Effector memory CD8-positive, alpha-beta T cell (primary cell): ENCODE measurements at regions not wholly inside any gene's neighbourhood (a gene's known extent, or its start where the extent isn't known, plus 50 kb on each side); places are given as distances from the start of the nearest gene placed in this dataset.

ENCODE experiments used
- ATAC-seq: fragments of 150-1000 bp; cut with Tn5 transposase; replicated peaks from 2 replicates; pipeline ENCODE4 v1.10.0; 2021; ENCODE audit warnings: mild to moderate bottlenecking, moderate library complexity
- DNase-seq, 3 experiments: peaks; one replicate each; pipeline ENCODE4 v3.0.0; 2021
- H3K27ac Mint-ChIP-seq, 2 donors: one replicate each; pipeline ENCODE4 v1.8.0; 2022; ENCODE audit warnings: mild to moderate bottlenecking in 2 of 2, mixed read lengths in 2 of 2, moderate library complexity in 2 of 2
- H3K27me3 Mint-ChIP-seq, 2 donors: one replicate each; pipeline ENCODE4 v1.8.0; 2022; ENCODE audit warnings: mixed read lengths in 2 of 2
- H3K36me3 Mint-ChIP-seq: one replicate; pipeline ENCODE4 v1.8.0; 2022; ENCODE audit warnings: mild to moderate bottlenecking, moderate library complexity, mixed read lengths; ENCODE audit not compliant: insufficient read depth
- H3K4me1 Mint-ChIP-seq, 2 donors: one replicate each; pipeline ENCODE4 v1.8.0; 2022; ENCODE audit warnings: low read depth in 2 of 2, mixed read lengths in 2 of 2
- H3K4me3 Mint-ChIP-seq, 2 donors: one replicate each; pipeline ENCODE4 v1.8.0; 2022; ENCODE audit warnings: mild to moderate bottlenecking in 2 of 2, mixed read lengths in 2 of 2, moderate library complexity in 2 of 2
- H3K9me3 Mint-ChIP-seq, 2 donors: one replicate each; pipeline ENCODE4 v1.8.0; 2022; ENCODE audit warnings: mixed read lengths in 2 of 2

DNA sequence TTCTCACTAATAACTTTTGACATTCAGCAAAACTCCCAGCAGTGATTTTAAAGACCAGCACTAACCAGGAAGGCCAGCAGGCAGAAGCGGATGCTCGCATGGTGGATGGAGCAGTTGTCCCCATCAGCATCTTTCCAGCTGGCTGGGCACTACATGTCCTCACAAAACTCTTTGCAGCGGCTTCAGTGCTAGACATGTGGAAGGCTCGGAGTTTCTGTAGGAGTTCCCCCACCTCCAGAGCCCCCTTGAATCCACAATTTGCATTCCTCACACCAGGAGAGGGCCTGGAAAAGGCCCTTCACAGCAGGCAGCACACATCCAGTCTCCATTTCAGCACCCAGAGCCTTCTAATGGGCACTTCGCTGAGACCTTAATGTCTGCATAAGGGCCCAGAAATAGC, 85.6 kb downstream of the APTX start:
- H3K4me3 Mint-ChIP-seq = no peak overlapping the region

DNA sequence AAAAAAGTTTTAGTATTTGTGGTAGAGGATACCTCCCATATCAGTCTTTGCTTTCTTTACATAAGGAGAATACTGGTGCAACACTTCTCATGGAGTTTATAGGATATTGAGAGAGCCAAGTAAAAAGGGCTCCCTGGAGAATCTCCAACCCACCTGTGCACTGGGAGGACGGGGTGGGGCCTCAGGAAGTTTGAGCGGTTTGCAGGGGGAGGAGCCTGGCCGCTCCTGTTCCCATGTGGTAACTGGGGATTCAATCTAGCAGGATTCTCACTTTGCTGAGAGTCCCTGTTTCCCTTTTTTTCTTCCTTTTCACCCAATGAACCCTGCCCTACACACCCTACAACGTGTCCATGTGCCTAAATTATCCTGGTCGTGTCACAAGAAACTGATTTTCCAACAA, 82.8 kb downstream of the APTX start:
- H3K27ac Mint-ChIP-seq = no peak overlapping the region
- DNase-seq = no peak
- no peak for ATAC-seq
- H3K4me1 Mint-ChIP-seq = no peaks in the 10 kb centered on the region
- H3K36me3 Mint-ChIP-seq = no peaks in the 10 kb centered on the region
- H3K4me3 Mint-ChIP-seq = no peak overlapping the region
- H3K9me3 Mint-ChIP-seq = no peaks in the 10 kb centered on the region
- H3K27me3 Mint-ChIP-seq = peaks cover 6 to 10% of the 10 kb centered on the region in 2 donors

More for the DNA sequence above, 85.6 kb downstream of the APTX start:
- Mint-ChIP-seq H3K27ac (no peak overlapping the region), H3K4me1 (no peaks in the 10 kb centered on the region), H3K9me3 (no peaks in the 10 kb centered on the region), H3K27me3 (peaks cover 6 to 12% of the 10 kb centered on the region in 2 donors), H3K36me3 (no peaks in the 10 kb centered on the region)
- ATAC-seq (no peak), DNase-seq (no peak)
